SK-N-SH (cell line): ENCODE measurements at regions not wholly inside any gene's neighbourhood (a gene's known extent, or its start where the extent isn't known, plus 50 kb on each side); places are given as distances from the start of the nearest gene placed in this dataset.

Source experiments
- CTCF ChIA-PET: fragments of 300-600, 350-600 bp; formaldehyde crosslinking; extraction: SDS; loops from one replicate; lab custom pipeline; 2021; lab: Yijun Ruan, JAX
- POLR2A ChIA-PET: fragments of 350-600 bp; sonication (Branson Sonifier 250); formaldehyde crosslinking; extraction: SDS; loops from one replicate; lab custom pipeline; 2020; ENCODE audit warnings: antibody characterized with exemption, inconsistent platforms; lab: Yijun Ruan, JAX
- DNase-seq: peaks from one replicate; pipeline ENCODE4 v3.0.0; 2012
- H2AFZ ChIP-seq: fragments of 200-600 bp; sonication (generic); 2 replicates; pipeline ENCODE4 v1.8.1; 2016; ENCODE audit warnings: antibody characterized with exemption, mild to moderate bottlenecking, low read depth
- H3F3A ChIP-seq: fragments of 200-600 bp; sonication (generic); replicated peaks from 2 replicates; pipeline ENCODE3; 2016; ENCODE audit warnings: antibody characterized with exemption, mild to moderate bottlenecking; ENCODE audit not compliant: insufficient read depth
- H3K27ac ChIP-seq, 2 experiments: fragments of 200-500 bp in 1 of 2; fragments of 200-600 bp in 1 of 2; sonication (Bioruptor generic) in 1 of 2; sonication (generic), shearing (Covaris generic) in 1 of 2; 2 replicates each; pipeline versions ENCODE4 v1.5.1 to v1.6.1; 2014 to 2016; ENCODE audit warnings: low read depth in 2 of 2, inconsistent platforms in 1 of 2, low read length in 1 of 2, mild to moderate bottlenecking in 1 of 2, mixed read lengths in 1 of 2
- H3K27me3 ChIP-seq: fragments of 200-600 bp; sonication (generic), shearing (Covaris generic); 2 replicates; pipeline ENCODE4 v1.6.1; 2016; ENCODE audit warnings: mixed run types; ENCODE audit not compliant: insufficient read depth
- H3K36me3 ChIP-seq, 2 experiments: fragments of 200-500 bp in 1 of 2; fragments of 200-600 bp in 1 of 2; sonication (Bioruptor generic) in 1 of 2; sonication (generic) in 1 of 2; replicated peaks in 1 of 2; 2 replicates each; pipeline versions ENCODE3 to v1.5.1; 2014 to 2016; ENCODE audit warnings: low read length in 1 of 2, mild to moderate bottlenecking in 1 of 2; ENCODE audit not compliant: insufficient read depth in 2 of 2, control insufficient read depth in 1 of 2
- H3K4me1 ChIP-seq, 2 experiments: fragments of 200-500 bp in 1 of 2; fragments of 200-600 bp in 1 of 2; sonication (Bioruptor generic) in 1 of 2; sonication (generic), shearing (Covaris generic) in 1 of 2; 2 replicates each; pipeline versions ENCODE4 v1.5.1 to v1.6.1; 2014 to 2016; ENCODE audit warnings: low read depth in 1 of 2, low read length in 1 of 2, mixed run types in 1 of 2; ENCODE audit not compliant: insufficient read depth in 2 of 2, control insufficient read depth in 1 of 2
- H3K4me2 ChIP-seq: fragments of 200-600 bp; sonication (generic), shearing (Covaris generic); 2 replicates; pipeline ENCODE4 v1.6.1; 2017; ENCODE audit warnings: mixed run types
- H3K4me3 ChIP-seq, 2 experiments: fragments of 200-500 bp in 1 of 2; fragments of 200-600 bp in 1 of 2; sonication (Bioruptor generic) in 1 of 2; sonication (generic), shearing (Covaris generic) in 1 of 2; 2 replicates each; pipeline versions ENCODE4 v1.5.1 to v1.8.1; 2014 to 2016; ENCODE audit warnings: low read depth in 2 of 2, inconsistent platforms in 1 of 2, low read length in 1 of 2, mild to moderate bottlenecking in 1 of 2, mixed read lengths in 1 of 2, moderate library complexity in 1 of 2
- H3K79me2 ChIP-seq: fragments of 200-600 bp; sonication (generic); 2 replicates; pipeline ENCODE4 v1.8.1; 2017; ENCODE audit warnings: mild to moderate bottlenecking; ENCODE audit not compliant: insufficient read depth
- H3K9ac ChIP-seq: fragments of 200-600 bp; sonication (generic); 2 replicates; pipeline ENCODE4 v1.6.1; 2017; ENCODE audit warnings: mixed run types
- H3K9me2 ChIP-seq: fragments of 200-600 bp; sonication (generic); 2 replicates; pipeline ENCODE4 v1.6.1; 2017; ENCODE audit warnings: mixed run types
- H3K9me3 ChIP-seq: fragments of 200-600 bp; sonication (generic); 2 replicates; pipeline ENCODE4 v1.6.1; 2017; ENCODE audit warnings: mixed run types, mild to moderate bottlenecking, moderate library complexity
- H4K20me1 ChIP-seq: fragments of 200-600 bp; sonication (generic); 2 replicates; pipeline ENCODE4 v1.6.1; 2017; ENCODE audit warnings: mild to moderate bottlenecking, mixed run types; ENCODE audit not compliant: insufficient read depth
- CHD2 ChIP-seq: fragments of 150-350 bp; IDR thresholded peaks from 2 replicates; pipeline ENCODE4 v1.6.1; 2018; ENCODE audit warnings: low read length; ENCODE audit not compliant: partially characterized antibody
- FOSL2 ChIP-seq: IDR thresholded peaks from 2 replicates; pipeline ENCODE4 v1.4.0; 2012; ENCODE audit warnings: low read depth, mild to moderate bottlenecking, moderate library complexity, borderline replicate concordance
- FOXJ3 ChIP-seq: sonication (generic); formaldehyde crosslinking; IDR thresholded peaks from 2 replicates; pipeline ENCODE4 v1.5.1; 2020; ENCODE audit warnings: mild to moderate bottlenecking, missing genetic modification reagents
- FOXM1 ChIP-seq: IDR thresholded peaks from 2 replicates; pipeline ENCODE4 v1.4.0; 2012; ENCODE audit warnings: low read depth, mild to moderate bottlenecking
- GATA2 ChIP-seq: sonication (generic); formaldehyde crosslinking; IDR thresholded peaks from 2 replicates; pipeline ENCODE4 v1.5.0; 2020; ENCODE audit warnings: mild to moderate bottlenecking, missing genetic modification reagents
- JUND ChIP-seq: IDR thresholded peaks from 2 replicates; pipeline ENCODE4 v1.4.0; 2012
- MAX ChIP-seq: IDR thresholded peaks from 2 replicates; pipeline ENCODE4 v1.4.0; 2012; ENCODE audit warnings: low read depth
- MXI1 ChIP-seq: IDR thresholded peaks from 2 replicates; pipeline ENCODE4 v1.6.1; 2012; ENCODE audit warnings: mild to moderate bottlenecking, low read depth, low read length, improper control_type of control experiment
- NFIC ChIP-seq: IDR thresholded peaks from 2 replicates; pipeline ENCODE4 v1.4.0; 2012; ENCODE audit warnings: borderline replicate concordance
- PBX3 ChIP-seq: IDR thresholded peaks from 2 replicates; pipeline ENCODE4; 2012
- RAD21 ChIP-seq: IDR thresholded peaks from 2 replicates; pipeline ENCODE4 v1.6.1; 2012; ENCODE audit warnings: mild to moderate bottlenecking, low read length
- REST ChIP-seq: IDR thresholded peaks from 2 replicates; pipeline ENCODE4 v1.6.1; 2012; ENCODE audit warnings: mild to moderate bottlenecking, low read depth, low read length, moderate library complexity
- RXRA ChIP-seq: IDR thresholded peaks from 2 replicates; pipeline ENCODE4 v1.4.0; 2012; ENCODE audit warnings: low read depth, mild to moderate bottlenecking, borderline replicate concordance
- SIN3A ChIP-seq: IDR thresholded peaks from 2 replicates; pipeline ENCODE4 v1.6.1; 2012; ENCODE audit warnings: low read depth, mild to moderate bottlenecking, low read length, moderate library complexity, borderline replicate concordance
- SMC3 ChIP-seq: IDR thresholded peaks from 2 replicates; pipeline ENCODE4 v1.6.1; 2012; ENCODE audit warnings: low read depth, low read length, improper control_type of control experiment
- TEAD4 ChIP-seq: IDR thresholded peaks from 2 replicates; pipeline ENCODE4 v1.4.0; 2012; ENCODE audit warnings: mild to moderate bottlenecking, borderline replicate concordance; ENCODE audit not compliant: insufficient read depth
- YY1 ChIP-seq: IDR thresholded peaks from 2 replicates; pipeline ENCODE4 v1.4.0; 2012; ENCODE audit warnings: low read depth, mild to moderate bottlenecking
- ZBTB33 ChIP-seq: IDR thresholded peaks from 2 replicates; pipeline ENCODE4 v1.4.0; 2012; ENCODE audit warnings: low read depth, borderline replicate concordance
- WGBS: methylation state at CpG from one replicate; pipeline ENCODE4 v1.1.6; 2017; ENCODE audit warnings: low lambda C conversion rate; 5-methylcytosine and 5-hydroxymethylcytosine counted together

- no peak for TF ChIP-seq ZBTB33
- no peak for TF ChIP-seq CHD2
- no peak for TF ChIP-seq SIN3A
- no peak for TF ChIP-seq REST
- TF ChIP-seq JUND: no peak
- no peak for TF ChIP-seq FOXJ3
- no peak for TF ChIP-seq SMC3
- no peak for TF ChIP-seq MAX
- no peak for TF ChIP-seq TEAD4
- no peak for TF ChIP-seq GATA2 (CRISPR knock-in tag)
- no peak for TF ChIP-seq RXRA
- no peak for TF ChIP-seq YY1
- no peak for TF ChIP-seq NFIC
- no peak for TF ChIP-seq MXI1
- no peak for TF ChIP-seq FOXM1
- no peak for TF ChIP-seq FOSL2
- no peak for TF ChIP-seq PBX3
- no peak for TF ChIP-seq RAD21
- TF ChIP-seq, all 33 proteins: peak for 0
- Histone ChIP-seq H3K36me3 (no peaks in the 10 kb centered on the region), H4K20me1 (no peaks in the 10 kb centered on the region), H3K27me3 (no peaks in the 10 kb centered on the region), H3K4me2 (no peak overlapping the region), H3F3A (no peaks in the 10 kb centered on the region), H3K4me1 (peaks cover 11 to 20% of the 10 kb centered on the region in 2 experiments), H2AFZ (no peak overlapping the region), H3K79me2 (no peaks in the 10 kb centered on the region), H3K27ac (no peak overlapping the region), H3K9ac (no peak overlapping the region), H3K9me3 (no peaks in the 10 kb centered on the region), H3K4me3 (no peak overlapping the region), H3K9me2 (no peaks in the 10 kb centered on the region)
- ChIA-PET POLR2A (no interaction called here), CTCF (interaction anchor here (0.9 to 2.0 kb wide), 2 partner anchors 10 to 459 kb away, joined by 4 read pairs; no protein-coding TSS in a partner anchor)
- WGBS: 54% methylated on average over 6 of the region's 6 CpGs
- DNase-seq: no peak
These were observed 131.1 kb upstream of the NCAM1 start for GRCh38 chr11:112829971-112830654.
